Endodermal cell (in vitro differentiated cells): ENCODE measurements at regions not wholly inside any gene's neighbourhood (a gene's known extent, or its start where the extent isn't known, plus 50 kb on each side); places are given as distances from the start of the nearest gene placed in this dataset.

Experiments
- DNase-seq: peaks from one replicate; pipeline ENCODE4 v3.0.0-alpha.2; 2017
- H3K27ac ChIP-seq: 2 replicates; pipeline ENCODE4 v1.5.1; 2013; ENCODE audit warnings: mild to moderate bottlenecking, low read depth, low read length, moderate library complexity
- H3K27me3 ChIP-seq: 2 replicates; pipeline ENCODE4 v1.6.1; 2013; ENCODE audit warnings: mild to moderate bottlenecking, low read length, moderate library complexity; ENCODE audit not compliant: insufficient read depth, control insufficient read depth, poor library complexity, severe bottlenecking
- H3K36me3 ChIP-seq: 2 replicates; pipeline ENCODE4 v1.7.0; 2013; ENCODE audit warnings: mild to moderate bottlenecking, low read length, moderate library complexity; ENCODE audit not compliant: control insufficient read depth, insufficient read depth
- H3K4me1 ChIP-seq: one replicate; pipeline ENCODE4 v1.7.0; 2013; ENCODE audit warnings: low read length; ENCODE audit not compliant: control insufficient read depth, insufficient read depth
- H3K4me3 ChIP-seq: 2 replicates; pipeline ENCODE4 v1.5.1; 2013; ENCODE audit warnings: mild to moderate bottlenecking, low read length, moderate library complexity
- H3K9ac ChIP-seq: 2 replicates; pipeline ENCODE4 v1.6.1; 2013; ENCODE audit warnings: mild to moderate bottlenecking, low read length, moderate library complexity; ENCODE audit not compliant: poor library complexity, severe bottlenecking; ENCODE audit errors: extremely low read depth
- H3K9me3 ChIP-seq: 2 replicates; pipeline ENCODE4 v1.6.1; 2013; ENCODE audit warnings: mild to moderate bottlenecking, low read length, moderate library complexity; ENCODE audit not compliant: control insufficient read depth
- H3K27ac Mint-ChIP-seq: 2 replicates; pipeline ENCODE4 v1.8.0; 2020; ENCODE audit warnings: mixed read lengths
- H3K27me3 Mint-ChIP-seq: 2 replicates; pipeline ENCODE4 v1.8.0; 2021; ENCODE audit warnings: mild to moderate bottlenecking, mixed read lengths; ENCODE audit not compliant: insufficient read depth
- H3K36me3 Mint-ChIP-seq: 2 replicates; pipeline ENCODE4 v1.8.0; 2020; ENCODE audit warnings: low read depth, mixed read lengths
- H3K4me1 Mint-ChIP-seq: 2 replicates; pipeline ENCODE4 v1.8.0; 2020; ENCODE audit warnings: mixed read lengths
- H3K4me3 Mint-ChIP-seq: 2 replicates; pipeline ENCODE4 v1.8.0; 2020; ENCODE audit warnings: mild to moderate bottlenecking, moderate library complexity, mixed read lengths
- H3K9me3 Mint-ChIP-seq: 2 replicates; pipeline ENCODE4 v1.8.0; 2020; ENCODE audit warnings: mild to moderate bottlenecking, mixed read lengths
- CTCF ChIP-seq: fragments of 200-600 bp; sonication (generic); conservative IDR thresholded peaks from 2 replicates; pipeline ENCODE4 v1.5.0; 2021; ENCODE audit warnings: antibody characterized with exemption, mild to moderate bottlenecking
- WGBS, 2 experiments: methylation state at CpG; one replicate each; pipeline versions ENCODE4 v1.1.5 to v1.1.7; 2013; ENCODE audit warnings: missing lambda C conversion rate in 2 of 2, mixed read lengths in 1 of 2; ENCODE audit not compliant: insufficient coverage in 1 of 2, insufficient read length in 1 of 2; 5-methylcytosine and 5-hydroxymethylcytosine counted together

- H3K9ac ChIP-seq = no peak overlapping the region
- H3K4me1 Mint-ChIP-seq = no peaks in the 10 kb centered on the region
- peaks cover 2% of the 10 kb centered on the region for H3K9me3 Mint-ChIP-seq
- H3K27me3 Mint-ChIP-seq = peaks cover 2% of the 10 kb centered on the region
- no peaks in the 10 kb centered on the region for H3K27me3 ChIP-seq
- WGBS, 2 experiments = 94% methylated on average over 1 of the region's 1 CpG; no CpG with 5 or more reads in 1 of the 2 experiments
- no peak overlapping the region for H3K27ac Mint-ChIP-seq
- no peak for DNase-seq
- H3K27ac ChIP-seq = no peak overlapping the region
- no peak for TF ChIP-seq CTCF
- no peaks in the 10 kb centered on the region for H3K4me1 ChIP-seq
- H3K36me3 Mint-ChIP-seq = no peaks in the 10 kb centered on the region
- H3K9me3 ChIP-seq = no peaks in the 10 kb centered on the region
- no peak overlapping the region for H3K4me3 Mint-ChIP-seq
- H3K36me3 ChIP-seq = no peaks in the 10 kb centered on the region
- H3K4me3 ChIP-seq = no peak overlapping the region
These were observed 105.1 kb upstream of the NFE2L3 start for GRCh38 chr7:26046878-26047277.

GRCh38 chr7:26048663-26049062 lies 103.3 kb upstream of the NFE2L3 start:
- peaks cover 2% of the 10 kb centered on the region for H3K27me3 Mint-ChIP-seq
- DNase-seq = no peak
- Histone ChIP-seq H3K36me3 (no peaks in the 10 kb centered on the region), H3K9ac (no peak overlapping the region), H3K27ac (no peak overlapping the region), H3K27me3 (no peaks in the 10 kb centered on the region), H3K9me3 (peaks cover 12% of the 10 kb centered on the region), H3K4me1 (no peaks in the 10 kb centered on the region), H3K4me3 (no peak overlapping the region)
- TF ChIP-seq CTCF = no peak
- H3K4me1 Mint-ChIP-seq = no peaks in the 10 kb centered on the region
- WGBS, 2 experiments = 90 to 100% methylated on average over 1 to 5 of the region's 5 CpGs
- peaks cover 12% of the 10 kb centered on the region for H3K9me3 Mint-ChIP-seq
- H3K27ac Mint-ChIP-seq = no peak overlapping the region
- no peak overlapping the region for H3K4me3 Mint-ChIP-seq
- H3K36me3 Mint-ChIP-seq = no peaks in the 10 kb centered on the region

GRCh38 chr7:26049081-26049480 lies 102.9 kb upstream of the NFE2L3 start:
- Histone ChIP-seq H3K9ac (no peak overlapping the region), H3K4me1 (no peaks in the 10 kb centered on the region), H3K36me3 (no peaks in the 10 kb centered on the region), H3K27me3 (no peaks in the 10 kb centered on the region), H3K9me3 (peaks cover 12% of the 10 kb centered on the region), H3K27ac (no peak overlapping the region), H3K4me3 (no peak overlapping the region)
- Mint-ChIP-seq H3K4me3 (no peak overlapping the region), H3K4me1 (no peaks in the 10 kb centered on the region), H3K9me3 (peaks cover 16% of the 10 kb centered on the region), H3K36me3 (no peaks in the 10 kb centered on the region), H3K27ac (no peak overlapping the region), H3K27me3 (no peaks in the 10 kb centered on the region)
- DNase-seq = no peak
- WGBS, 2 experiments = 91% methylated on average over 1 of the region's 1 CpG; no CpG with 5 or more reads in 1 of the 2 experiments
- no peak for TF ChIP-seq CTCF
